Neuronal stem cell (in vitro differentiated cells): ENCODE measurements at regions not wholly inside any gene's neighbourhood (a gene's known extent, or its start where the extent isn't known, plus 50 kb on each side); places are given as distances from the start of the nearest gene placed in this dataset.
"Not testable (repeated sequence)": the region's sequence is repeated elsewhere in the genome, so short reads cannot be mapped to it uniquely, and the experiment has no call there.

Source experiments
- DNase-seq: peaks from one replicate; pipeline ENCODE4 v3.0.0-alpha.2; 2013; ENCODE audit warnings: low spot score
- H2AFZ ChIP-seq: one replicate; pipeline ENCODE4 v1.6.1; 2013; ENCODE audit warnings: mild to moderate bottlenecking, low read length, inconsistent platforms
- H2AK5ac ChIP-seq: 2 replicates; pipeline ENCODE4 v1.6.1; 2013; ENCODE audit warnings: low read depth, mild to moderate bottlenecking, inconsistent platforms, low read length, moderate library complexity, mixed read lengths
- H2BK120ac ChIP-seq: 2 replicates; pipeline ENCODE4 v1.6.1; 2013; ENCODE audit warnings: low read depth, mild to moderate bottlenecking, inconsistent platforms, low read length, moderate library complexity, mixed read lengths
- H2BK12ac ChIP-seq: one replicate; pipeline ENCODE4 v1.6.1; 2013; ENCODE audit warnings: low read length, inconsistent platforms
- H2BK15ac ChIP-seq: 2 replicates; pipeline ENCODE4 v1.6.1; 2013; ENCODE audit warnings: mild to moderate bottlenecking, low read length, inconsistent platforms, mixed read lengths
- H2BK5ac ChIP-seq: one replicate; pipeline ENCODE4 v1.6.1; 2013; ENCODE audit warnings: inconsistent platforms, mild to moderate bottlenecking, low read length, moderate library complexity
- H3K14ac ChIP-seq: one replicate; pipeline ENCODE4 v1.6.1; 2013; ENCODE audit warnings: low read length, inconsistent platforms
- H3K18ac ChIP-seq: 2 replicates; pipeline ENCODE4 v1.6.1; 2013; ENCODE audit warnings: low read length, inconsistent platforms
- H3K23ac ChIP-seq: 2 replicates; pipeline ENCODE4 v1.6.1; 2013; ENCODE audit warnings: low read depth, mild to moderate bottlenecking, mixed read lengths, low read length, inconsistent platforms; ENCODE audit not compliant: poor library complexity
- H3K27ac ChIP-seq: replicated peaks from 3 replicates; pipeline ENCODE4 v1.5.1; 2013; ENCODE audit warnings: low read length, inconsistent platforms
- H3K27me3 ChIP-seq, 3 experiments: 2 replicates each; pipeline ENCODE4 v1.6.1; 2013; ENCODE audit warnings: low read length in 3 of 3, mild to moderate bottlenecking in 2 of 3, inconsistent platforms in 1 of 3, low read depth in 1 of 3, mixed read lengths in 1 of 3, moderate library complexity in 1 of 3; ENCODE audit not compliant: control insufficient read depth in 3 of 3, insufficient read depth in 3 of 3
- H3K36me3 ChIP-seq, 2 donors: replicated peaks in 1 of 2; 2 replicates each; pipeline ENCODE4 v1.6.1; 2013; ENCODE audit warnings: low read length in 2 of 2; ENCODE audit not compliant: control insufficient read depth in 2 of 2, insufficient read depth in 2 of 2
- H3K4ac ChIP-seq: 2 replicates; pipeline ENCODE4 v1.6.1; 2013; ENCODE audit warnings: inconsistent platforms, mild to moderate bottlenecking, low read length, moderate library complexity
- H3K4me1 ChIP-seq, 2 donors: 1 replicate in 1 of 2; 2 replicates in 1 of 2; pipeline ENCODE4 v1.6.1; 2013; ENCODE audit warnings: low read length in 2 of 2, low read depth in 1 of 2; ENCODE audit not compliant: control insufficient read depth in 2 of 2, insufficient read depth in 1 of 2
- H3K4me2 ChIP-seq: one replicate; pipeline ENCODE4 v1.6.1; 2013; ENCODE audit warnings: mild to moderate bottlenecking, low read length, inconsistent platforms; ENCODE audit not compliant: insufficient read depth, poor library complexity, severe bottlenecking
- H3K4me3 ChIP-seq, 2 donors: 2 replicates each; pipeline ENCODE4 v1.5.1; 2013; ENCODE audit warnings: low read length in 2 of 2, mild to moderate bottlenecking in 2 of 2, inconsistent platforms in 1 of 2, moderate library complexity in 1 of 2
- H3K79me1 ChIP-seq: one replicate; pipeline ENCODE4 v1.6.1; 2013; ENCODE audit warnings: low read depth, mild to moderate bottlenecking, inconsistent platforms, low read length, moderate library complexity
- H3K9ac ChIP-seq: one replicate; pipeline ENCODE4 v1.6.1; 2013; ENCODE audit warnings: mild to moderate bottlenecking, low read depth, low read length, inconsistent platforms; ENCODE audit not compliant: poor library complexity
- H3K9me3 ChIP-seq, 2 donors: replicated peaks in 1 of 2; 2 replicates each; pipeline versions ENCODE3 to v1.6.1; 2013; ENCODE audit warnings: low read length in 2 of 2, mild to moderate bottlenecking in 2 of 2, inconsistent platforms in 1 of 2, low read depth in 1 of 2, mixed read lengths in 1 of 2, moderate library complexity in 1 of 2; ENCODE audit not compliant: control insufficient read depth in 2 of 2, insufficient read depth in 1 of 2
- H4K8ac ChIP-seq: one replicate; pipeline ENCODE4 v1.6.1; 2013; ENCODE audit warnings: low read depth, mild to moderate bottlenecking, inconsistent platforms, low read length, moderate library complexity
- H4K91ac ChIP-seq: one replicate; pipeline ENCODE4 v1.6.1; 2013; ENCODE audit warnings: low read length, low read depth, mild to moderate bottlenecking, inconsistent platforms; ENCODE audit not compliant: poor library complexity
- WGBS, 2 donors: extraction: QIAGEN DNeasy Blood & Tissue Kit; methylation state at CpG; one replicate each; pipeline ENCODE4 v1.1.7; 2013; ENCODE audit warnings: missing lambda C conversion rate in 2 of 2, mixed read lengths in 1 of 2; ENCODE audit not compliant: insufficient read length in 2 of 2, insufficient replicate concordance in 1 of 2; ENCODE audit errors: extremely low coverage in 2 of 2; 5-methylcytosine and 5-hydroxymethylcytosine counted together

DNA sequence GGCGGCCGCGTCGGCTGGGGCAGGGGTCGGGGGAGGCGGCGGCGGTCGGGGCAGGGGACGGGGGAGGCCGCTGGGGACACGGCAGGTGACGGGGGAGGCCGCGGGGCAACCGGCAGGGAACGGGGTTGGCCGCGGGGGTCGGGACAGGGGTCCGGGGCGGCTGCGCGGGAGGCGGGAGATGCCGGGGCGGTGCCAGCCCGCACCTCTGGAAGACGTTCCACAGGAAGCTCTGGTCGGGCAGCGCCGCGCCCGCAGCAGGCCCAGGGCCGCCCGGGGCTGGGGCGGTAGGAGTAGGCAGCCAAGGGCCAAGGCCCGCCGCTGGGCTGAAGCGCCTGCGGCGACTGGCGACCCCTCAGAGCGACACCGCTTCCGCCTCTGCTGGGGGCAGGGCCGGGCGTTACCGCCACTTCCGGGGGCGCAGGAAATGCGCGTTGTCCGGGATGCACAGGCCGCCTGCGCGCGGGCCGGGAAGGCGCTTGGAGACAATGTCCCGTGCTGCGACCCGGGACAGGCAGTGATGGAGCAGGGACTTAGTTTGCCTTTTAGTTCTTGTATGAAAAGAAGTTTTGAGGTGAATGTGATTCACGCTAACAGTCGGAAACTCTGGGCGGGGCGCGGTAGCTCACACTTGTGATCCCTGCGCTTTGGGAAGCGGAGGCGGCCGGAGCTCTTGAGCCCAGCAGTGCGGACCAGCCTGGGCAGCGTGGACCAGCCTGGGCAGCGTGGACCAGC is 110.0 kb upstream of the LPCAT1 start:
- Histone ChIP-seq H3K9me3 (no peaks in the 10 kb centered on the region), H2BK15ac (no peak overlapping the region), H3K4me1 (no peaks in the 10 kb centered on the region), H2BK120ac (no peak overlapping the region), H3K18ac (peak overlapping the region; percentile 92), H3K27me3 (peaks cover 0 to 9% (median 0%) of the 10 kb centered on the region in 3 experiments), H3K14ac (peak overlapping the region; percentile 71), H3K4me3 (peak overlapping the region; percentile 53 to 83), H3K23ac (peak overlapping the region; percentile 99), H3K4ac (peak overlapping the region; percentile 98), H3K27ac (no peak overlapping the region), H2AK5ac (peak overlapping the region; percentile 83), H4K8ac (no peak overlapping the region), H2BK5ac (no peak overlapping the region), H4K91ac (no peak overlapping the region), H2BK12ac (no peak overlapping the region), H3K79me1 (no peaks in the 10 kb centered on the region), H3K9ac (peak overlapping the region; percentile 88), H3K36me3 (no peaks in the 10 kb centered on the region), H3K4me2 (peak overlapping the region; percentile 86), H2AFZ (peak overlapping the region; percentile 80)
- peak; percentile 71 for DNase-seq
- WGBS, 2 donors: no CpG with 5 or more reads among the region's 75 CpGs

DNA sequence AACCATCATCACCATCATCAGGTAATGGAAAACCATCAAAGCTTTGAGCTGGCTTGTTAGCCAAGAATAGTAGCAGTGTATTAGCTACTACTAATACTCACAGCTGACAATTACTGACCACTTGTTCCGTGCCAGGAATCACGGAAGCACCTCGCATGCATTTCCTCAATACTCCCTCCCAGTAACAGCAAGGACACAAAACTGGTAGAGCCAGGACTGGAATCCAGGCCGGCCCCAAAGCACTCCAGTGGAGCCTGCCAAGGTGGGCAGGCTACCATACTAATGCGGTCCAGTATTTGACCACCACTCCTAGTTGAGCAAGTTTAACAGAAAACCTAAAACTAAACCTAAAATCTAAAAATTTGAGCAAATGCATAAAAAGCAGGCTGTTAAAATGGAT is 107.2 kb upstream of the LPCAT1 start:
- not testable (repeated sequence) for H3K9ac ChIP-seq, H3K23ac ChIP-seq, H3K36me3 ChIP-seq, H2BK15ac ChIP-seq, H2BK5ac ChIP-seq, H3K79me1 ChIP-seq, H3K18ac ChIP-seq, H3K4me2 ChIP-seq, H3K4me1 ChIP-seq, H3K27ac ChIP-seq, H3K14ac ChIP-seq, H2AK5ac ChIP-seq, H2AFZ ChIP-seq, H3K4me3 ChIP-seq, H3K9me3 ChIP-seq, H3K4ac ChIP-seq, H2BK12ac ChIP-seq, DNase-seq, H3K27me3 ChIP-seq, H2BK120ac ChIP-seq, H4K8ac ChIP-seq, H4K91ac ChIP-seq
- WGBS, 2 donors: no CpG with 5 or more reads among the region's 5 CpGs

DNA sequence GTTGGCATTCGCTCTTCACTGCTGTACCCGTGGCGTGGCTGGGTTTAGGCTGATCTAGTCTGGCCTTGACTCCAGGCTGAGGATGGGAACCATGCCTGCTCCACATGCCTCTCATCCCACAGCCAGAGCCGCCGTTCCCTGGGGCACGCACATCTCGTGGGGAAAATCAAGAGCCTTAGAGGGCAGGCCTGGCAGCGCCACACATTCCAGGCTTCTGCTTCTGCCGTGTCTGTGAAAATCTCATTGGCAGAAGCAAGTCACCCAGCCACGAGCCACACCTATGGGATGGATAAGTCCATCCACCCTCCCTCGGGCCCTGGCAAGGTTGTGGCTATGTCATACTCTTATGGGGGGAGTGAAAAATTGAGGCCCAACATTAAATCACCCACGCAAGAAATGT is 102.6 kb upstream of the LPCAT1 start:
- H2BK15ac ChIP-seq, H3K14ac ChIP-seq, H3K9ac ChIP-seq, DNase-seq, H2AFZ ChIP-seq, H3K23ac ChIP-seq, H2BK120ac ChIP-seq, H3K36me3 ChIP-seq, H3K4me3 ChIP-seq, H2AK5ac ChIP-seq, H3K4me2 ChIP-seq, H3K4ac ChIP-seq, H3K9me3 ChIP-seq, H2BK12ac ChIP-seq, H3K18ac ChIP-seq, H4K8ac ChIP-seq, H2BK5ac ChIP-seq, H3K4me1 ChIP-seq, H3K79me1 ChIP-seq, H4K91ac ChIP-seq, H3K27ac ChIP-seq, H3K27me3 ChIP-seq: not testable (repeated sequence)
- no CpG with 5 or more reads among the region's 12 CpGs for WGBS, 2 donors

DNA sequence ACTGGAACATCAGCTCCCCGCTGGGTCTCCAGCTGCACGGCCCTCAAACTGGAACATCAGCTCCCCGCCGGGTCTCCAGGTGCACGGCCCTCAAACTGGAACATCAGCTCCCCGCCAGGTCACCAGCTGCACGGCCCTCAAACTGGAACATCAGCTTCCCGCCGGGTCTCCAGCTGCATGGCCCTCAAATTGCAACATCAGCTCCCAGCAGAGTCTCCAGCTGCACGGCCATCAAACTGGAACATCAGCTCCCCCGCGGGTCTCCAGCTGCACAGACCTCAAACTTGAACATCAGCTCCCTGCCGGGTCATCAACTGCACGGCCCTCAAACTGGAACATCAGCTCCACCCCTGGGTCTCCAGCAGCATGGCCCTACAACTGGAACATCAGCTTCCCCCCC is 95.8 kb upstream of the LPCAT1 start:
- not testable (repeated sequence) for H3K18ac ChIP-seq, H3K4me2 ChIP-seq, H3K79me1 ChIP-seq, H2AK5ac ChIP-seq, H3K14ac ChIP-seq, H2AFZ ChIP-seq, H4K8ac ChIP-seq, H3K4me1 ChIP-seq, H2BK15ac ChIP-seq, H2BK120ac ChIP-seq, H2BK5ac ChIP-seq, H4K91ac ChIP-seq, H3K27me3 ChIP-seq, H2BK12ac ChIP-seq, H3K4ac ChIP-seq, H3K23ac ChIP-seq, H3K9me3 ChIP-seq, DNase-seq, H3K27ac ChIP-seq, H3K9ac ChIP-seq, H3K36me3 ChIP-seq, H3K4me3 ChIP-seq
- WGBS, 2 donors: no CpG with 5 or more reads among the region's 14 CpGs
